Lung (tissue), 11 donors: ENCODE measurements at regions not wholly inside any gene's neighbourhood (a gene's known extent, or its start where the extent isn't known, plus 50 kb on each side); places are given as distances from the start of the nearest gene placed in this dataset.
"Not testable (repeated sequence)": the region's sequence is repeated elsewhere in the genome, so short reads cannot be mapped to it uniquely, and the experiment has no call there.

Experiments
- ATAC-seq: fragments of 200-7000 bp; cut with Tn5 transposase; one replicate; pipeline ENCODE4 v1.9.1; 2020; ENCODE audit warnings: moderate number of reproducible peaks; ENCODE audit not compliant: insufficient read depth, low FRiP score
- DNase-seq, 3 donors: peaks; one replicate each; pipeline ENCODE4 v3.0.0-alpha.2; 2013 to 2017
- H3K27ac ChIP-seq, 2 donors: one replicate each; pipeline ENCODE4 v1.5.1; 2013; ENCODE audit warnings: mild to moderate bottlenecking in 2 of 2, moderate library complexity in 2 of 2, control low read depth in 1 of 2, inconsistent platforms in 1 of 2, low read depth in 1 of 2, low read length in 1 of 2
- H3K27me3 ChIP-seq, 3 donors: one replicate each; pipeline ENCODE4 v1.5.1; 2013; ENCODE audit warnings: low read length in 2 of 3; ENCODE audit not compliant: control insufficient read depth in 3 of 3, insufficient read depth in 3 of 3
- H3K36me3 ChIP-seq, 4 donors: one replicate each; pipeline ENCODE4 v1.5.1; 2013; ENCODE audit warnings: low read length in 4 of 4, mild to moderate bottlenecking in 1 of 4, moderate library complexity in 1 of 4; ENCODE audit not compliant: control insufficient read depth in 4 of 4, insufficient read depth in 4 of 4
- H3K4me1 ChIP-seq, 5 donors: one replicate each; pipeline ENCODE4 v1.5.1; 2013; ENCODE audit warnings: low read length in 5 of 5, mild to moderate bottlenecking in 2 of 5, moderate library complexity in 1 of 5; ENCODE audit not compliant: control insufficient read depth in 5 of 5, insufficient read depth in 5 of 5
- H3K4me3 ChIP-seq: one replicate; pipeline ENCODE4 v1.5.1; 2013; ENCODE audit warnings: mild to moderate bottlenecking, control low read depth, moderate library complexity
- H3K9ac ChIP-seq, 2 donors: one replicate each; pipeline ENCODE4 v1.5.1; 2013; ENCODE audit warnings: low read length in 2 of 2, control low read depth in 1 of 2; ENCODE audit not compliant: insufficient read depth in 1 of 2
- H3K9me3 ChIP-seq, 4 donors: one replicate each; pipeline ENCODE4 v1.5.1; 2013; ENCODE audit warnings: low read length in 3 of 4, mild to moderate bottlenecking in 1 of 4, moderate library complexity in 1 of 4; ENCODE audit not compliant: control insufficient read depth in 4 of 4, insufficient read depth in 3 of 4
- WGBS, 2 donors: extraction: QIAGEN DNeasy Blood & Tissue Kit; methylation state at CpG; one replicate each; pipeline ENCODE4 v1.1.7; 2013; 5-methylcytosine and 5-hydroxymethylcytosine counted together
- TF ChIP-seq, protein P1 (sequence below): IDR thresholded peaks from 2 replicates; pipeline ENCODE4 v1.5.1; 2012; ENCODE audit warnings: mild to moderate bottlenecking; ENCODE audit errors: control extremely low read depth, extremely low read depth
- donor health status: control.
- donor health status: control.
- donor health status: Bipolar disorder and iron deficiency.
- donor health status: healthy.
- donor health status: DM: yes; HTN: yes; CAD: no.

DNA sequence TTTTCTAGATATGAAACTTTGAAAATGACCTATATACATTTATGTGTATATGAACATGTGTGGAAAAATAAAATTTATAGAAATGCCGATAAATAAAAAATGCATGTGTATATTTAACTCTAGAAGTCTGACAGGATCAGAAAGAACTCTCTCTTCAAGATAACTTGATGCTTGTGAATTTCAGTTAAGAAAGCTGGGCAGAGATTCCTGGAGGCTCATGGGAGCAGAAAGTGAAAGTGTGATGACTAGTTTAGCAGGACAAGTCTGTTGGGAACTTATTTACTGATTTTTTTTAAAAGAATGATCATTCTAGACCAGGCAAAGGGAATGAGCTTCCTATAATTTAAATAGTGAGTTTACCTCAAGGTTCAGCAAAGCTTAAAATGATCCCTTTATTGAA lies 81.5 kb upstream of the KCNAB1 start:
- no peak overlapping the region for H3K27ac ChIP-seq
- WGBS, 2 donors, result 92 to 98% methylated on average over 1 of the region's 1 CpG
- TF ChIP-seq, protein P1, sequence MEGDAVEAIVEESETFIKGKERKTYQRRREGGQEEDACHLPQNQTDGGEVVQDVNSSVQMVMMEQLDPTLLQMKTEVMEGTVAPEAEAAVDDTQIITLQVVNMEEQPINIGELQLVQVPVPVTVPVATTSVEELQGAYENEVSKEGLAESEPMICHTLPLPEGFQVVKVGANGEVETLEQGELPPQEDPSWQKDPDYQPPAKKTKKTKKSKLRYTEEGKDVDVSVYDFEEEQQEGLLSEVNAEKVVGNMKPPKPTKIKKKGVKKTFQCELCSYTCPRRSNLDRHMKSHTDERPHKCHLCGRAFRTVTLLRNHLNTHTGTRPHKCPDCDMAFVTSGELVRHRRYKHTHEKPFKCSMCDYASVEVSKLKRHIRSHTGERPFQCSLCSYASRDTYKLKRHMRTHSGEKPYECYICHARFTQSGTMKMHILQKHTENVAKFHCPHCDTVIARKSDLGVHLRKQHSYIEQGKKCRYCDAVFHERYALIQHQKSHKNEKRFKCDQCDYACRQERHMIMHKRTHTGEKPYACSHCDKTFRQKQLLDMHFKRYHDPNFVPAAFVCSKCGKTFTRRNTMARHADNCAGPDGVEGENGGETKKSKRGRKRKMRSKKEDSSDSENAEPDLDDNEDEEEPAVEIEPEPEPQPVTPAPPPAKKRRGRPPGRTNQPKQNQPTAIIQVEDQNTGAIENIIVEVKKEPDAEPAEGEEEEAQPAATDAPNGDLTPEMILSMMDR, result no peak

DNA sequence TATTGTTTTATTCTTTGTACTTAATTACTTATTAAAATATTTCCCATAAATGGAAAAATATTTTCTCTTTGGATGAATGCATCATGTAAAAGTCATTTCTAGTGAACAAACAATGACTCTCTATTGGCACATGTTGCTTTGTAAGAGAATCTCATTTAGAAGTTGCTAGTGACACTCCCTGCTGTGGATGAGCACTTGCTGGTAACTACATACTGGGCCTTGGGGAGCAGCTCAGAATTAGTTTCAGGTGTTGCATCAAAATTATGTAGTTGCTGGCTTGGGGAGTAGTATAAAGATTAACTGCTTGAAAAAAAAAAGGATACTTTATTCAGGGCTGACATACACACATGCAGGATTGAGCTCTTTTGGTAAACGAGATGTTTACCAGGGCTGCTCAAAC lies 80.3 kb upstream of the KCNAB1 start:
- H3K27ac ChIP-seq, result no peak overlapping the region
- H3K36me3 ChIP-seq, result no peaks in the 10 kb centered on the region
- no peak overlapping the region for H3K4me3 ChIP-seq
- H3K4me1 ChIP-seq, result no peaks in the 10 kb centered on the region
- H3K9me3 ChIP-seq, result peaks cover 0 to 2% (median 0%) of the 10 kb centered on the region in 4 donors
- DNase-seq, result no peak
- no peak overlapping the region for H3K9ac ChIP-seq
- no peak for ATAC-seq
- WGBS, 2 donors, result 80 to 89% methylated on average over 1 of the region's 1 CpG
- TF ChIP-seq, protein P1, result no peak
- no peaks in the 10 kb centered on the region for H3K27me3 ChIP-seq

More for the DNA sequence above, 81.5 kb upstream of the KCNAB1 start:
- Histone ChIP-seq H3K9ac (no peak overlapping the region), H3K4me3 (no peak overlapping the region), H3K27me3 (no peaks in the 10 kb centered on the region), H3K9me3 (peaks cover 0 to 2% (median 0%) of the 10 kb centered on the region in 4 donors), H3K36me3 (no peaks in the 10 kb centered on the region), H3K4me1 (no peaks in the 10 kb centered on the region)
- peak in 1 of 3 donors; percentile 3 for DNase-seq
- ATAC-seq, result no peak

DNA sequence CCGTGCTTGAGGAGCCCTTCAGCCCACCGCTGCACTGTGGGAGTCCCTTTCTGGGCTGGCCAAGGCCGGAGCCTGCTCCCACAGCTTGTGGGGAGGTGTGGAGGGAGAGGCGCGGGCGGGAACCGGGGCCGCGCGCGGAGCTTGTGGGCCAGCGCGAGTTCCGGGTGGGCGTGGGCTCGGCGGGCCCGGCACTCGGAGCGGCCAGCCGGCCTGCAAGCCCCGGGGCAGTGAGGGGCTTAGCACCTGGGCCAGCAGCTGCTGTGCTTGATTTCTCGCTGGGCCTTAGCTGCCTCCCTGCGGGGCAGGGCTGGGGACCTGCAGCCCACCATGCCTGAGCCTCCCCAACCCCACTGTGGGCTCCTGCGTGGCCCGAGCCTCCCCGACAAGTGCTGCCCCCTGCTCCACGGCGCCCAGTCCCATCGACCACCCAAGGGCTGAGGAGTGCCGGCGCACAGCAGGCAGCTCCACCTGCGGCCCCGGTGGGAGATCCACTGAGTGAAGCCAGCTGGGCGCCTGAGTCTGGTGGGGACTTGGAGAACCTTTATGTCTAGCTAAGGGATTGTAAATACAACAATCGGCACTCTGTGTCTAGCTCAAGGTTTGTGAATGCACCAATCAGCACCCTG lies 79.0 kb upstream of the KCNAB1 start:
- not testable (repeated sequence) for H3K9ac ChIP-seq, H3K4me1 ChIP-seq, DNase-seq, H3K4me3 ChIP-seq, H3K9me3 ChIP-seq, ATAC-seq, H3K27ac ChIP-seq, H3K36me3 ChIP-seq, H3K27me3 ChIP-seq
- 94 to 97% methylated on average over 31 to 36 of the region's 36 CpGs for WGBS, 2 donors

DNA sequence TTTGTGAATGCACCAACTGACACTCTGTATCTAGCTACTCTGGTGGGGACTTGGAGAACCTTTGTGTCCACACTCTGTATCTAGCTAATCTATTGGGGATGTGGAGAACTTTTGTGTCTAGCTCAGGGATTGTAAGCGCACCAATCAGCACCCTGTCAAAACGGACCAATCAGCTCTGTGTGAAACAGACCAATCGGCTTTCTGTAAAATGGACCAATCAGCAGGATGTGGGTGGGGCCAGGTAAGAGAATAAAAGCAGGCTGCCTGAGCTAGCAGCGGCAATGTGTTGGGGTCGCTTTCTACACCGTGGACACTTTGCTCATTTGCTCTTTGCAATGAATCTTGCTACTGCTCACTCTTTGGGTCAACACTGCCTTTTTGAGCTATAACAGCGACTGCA lies 78.5 kb upstream of the KCNAB1 start:
- not testable (repeated sequence) for DNase-seq, H3K36me3 ChIP-seq, H3K9ac ChIP-seq, H3K4me3 ChIP-seq, H3K27ac ChIP-seq, H3K9me3 ChIP-seq, H3K4me1 ChIP-seq, H3K27me3 ChIP-seq, ATAC-seq
- 88% methylated on average over 7 of the region's 7 CpGs for WGBS, 2 donors

DNA sequence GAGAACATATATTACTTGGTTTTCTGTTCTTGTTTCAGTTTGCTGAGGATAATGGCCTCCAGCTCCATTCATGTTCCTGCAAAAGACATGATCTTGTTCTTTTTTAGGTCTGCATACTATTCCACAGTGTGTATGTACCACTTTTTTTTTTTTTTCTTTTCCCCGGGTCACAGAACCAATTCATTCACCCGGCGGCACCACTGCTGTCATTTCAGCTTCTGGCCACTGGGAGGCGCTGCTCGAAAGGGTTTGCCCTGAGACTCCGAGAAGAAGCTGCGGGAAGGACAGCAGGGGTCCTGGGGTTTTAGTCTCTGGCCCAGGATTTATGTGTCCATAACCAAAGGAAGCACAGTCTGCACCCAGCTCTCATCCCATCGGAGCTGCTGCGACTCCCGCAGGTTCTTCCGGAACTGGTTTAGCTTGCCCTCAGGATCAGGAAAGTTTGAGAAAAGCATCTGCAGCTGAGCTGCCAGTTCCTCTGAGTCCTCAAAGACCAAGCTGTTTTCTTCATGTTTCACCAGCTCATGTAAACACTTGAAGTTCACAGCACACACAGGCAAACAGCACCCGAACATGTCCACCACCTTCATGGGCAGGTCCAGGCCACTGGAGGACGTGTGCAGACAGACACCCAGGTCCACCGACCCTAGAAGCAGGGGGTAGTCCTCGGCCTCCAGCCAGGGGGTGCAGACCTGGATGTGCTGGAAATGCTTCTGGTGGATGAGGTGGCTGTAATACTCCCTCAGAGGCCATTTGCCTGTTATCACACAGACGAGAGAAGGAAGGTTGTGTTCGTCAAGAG lies 76.3 kb upstream of the KCNAB1 start:
- DNase-seq, result peak in 1 of 3 donors; percentile 3
- not testable (repeated sequence) for H3K27me3 ChIP-seq, H3K9ac ChIP-seq, ATAC-seq, H3K4me3 ChIP-seq, H3K4me1 ChIP-seq, H3K9me3 ChIP-seq, H3K36me3 ChIP-seq, H3K27ac ChIP-seq
- WGBS, 2 donors, result 44 to 45% methylated on average over 17 of the region's 17 CpGs
